ENCODE measurements at regions not wholly inside any gene's neighbourhood (a gene's known extent, or its start where the extent isn't known, plus 50 kb on each side); places are given as distances from the start of the nearest gene placed in this dataset.
"Not testable (repeated sequence)": the region's sequence is repeated elsewhere in the genome, so short reads cannot be mapped to it uniquely, and the experiment has no call there.

- Histone ChIP-seq H3K4me3 (ENCODE audit: low read depth, low read length) (no peak overlapping the region), H3K36me3 (ENCODE audit: control insufficient read depth, insufficient read depth, low read length) (no peaks in the 10 kb centered on the region), H3K27me3 (ENCODE audit: control insufficient read depth, insufficient read depth, low read length) (no peaks in the 10 kb centered on the region)
- no peak for FAIRE-seq
- TF ChIP-seq CTCF (IDR thresholded peaks at IDR 0.05; ENCODE audit: insufficient read depth, low read length, severe bottlenecking): no peak
- no peak for DNase-seq (ENCODE audit: low read depth)
Observed at GRCh38 chr4:103982454-103982853, 262.7 kb upstream of the TACR3 start.

GRCh38 chr4:103948244-103949018, 228.6 kb upstream of the TACR3 start:
- Histone ChIP-seq H3K36me3 (ENCODE audit: control insufficient read depth, insufficient read depth, low read length) (no peaks in the 10 kb centered on the region), H3K4me3 (ENCODE audit: low read depth, low read length) (no peak overlapping the region), H3K27me3 (ENCODE audit: control insufficient read depth, insufficient read depth, low read length) (no peaks in the 10 kb centered on the region)
- no peak for TF ChIP-seq CTCF (IDR thresholded peaks at IDR 0.05; ENCODE audit: insufficient read depth, low read length, severe bottlenecking)
- no peak for FAIRE-seq
- DNase-seq (ENCODE audit: low read depth): peak; percentile 35

- no peaks in the 10 kb centered on the region for H3K36me3 ChIP-seq (ENCODE audit: control insufficient read depth, insufficient read depth, low read length)
- DNase-seq (ENCODE audit: low read depth) (peak; percentile 31), FAIRE-seq (no peak)
- no peak for TF ChIP-seq CTCF (IDR thresholded peaks at IDR 0.05; ENCODE audit: insufficient read depth, low read length, severe bottlenecking)
- H3K27me3 ChIP-seq (ENCODE audit: control insufficient read depth, insufficient read depth, low read length): no peaks in the 10 kb centered on the region
- no peak overlapping the region for H3K4me3 ChIP-seq (ENCODE audit: low read depth, low read length)
Observed at GRCh38 chr4:103947617-103948016, 227.8 kb upstream of the TACR3 start.

GRCh38 chr4:103946621-103947268, 227.0 kb upstream of the TACR3 start:
- FAIRE-seq: not testable (repeated sequence)

GRCh38 chr4:103938488-103938887, 218.7 kb upstream of the TACR3 start:
- H3K4me3 ChIP-seq (ENCODE audit: low read depth, low read length): no peak overlapping the region
- TF ChIP-seq CTCF (IDR thresholded peaks at IDR 0.05; ENCODE audit: insufficient read depth, low read length, severe bottlenecking): no peak
- DNase-seq (ENCODE audit: low read depth): no peak
- H3K27me3 ChIP-seq (ENCODE audit: control insufficient read depth, insufficient read depth, low read length): no peaks in the 10 kb centered on the region
- H3K36me3 ChIP-seq (ENCODE audit: control insufficient read depth, insufficient read depth, low read length): no peaks in the 10 kb centered on the region
- FAIRE-seq: no peak

More at GRCh38 chr4:103946621-103947268, 227.0 kb upstream of the TACR3 start:
- DNase-seq (ENCODE audit: low read depth); H3K36me3 ChIP-seq (ENCODE audit: control insufficient read depth, insufficient read depth, low read length); H3K27me3 ChIP-seq (ENCODE audit: control insufficient read depth, insufficient read depth, low read length); H3K4me3 ChIP-seq (ENCODE audit: low read depth, low read length): not testable (repeated sequence)

GRCh38 chr4:103936653-103937145, 216.9 kb upstream of the TACR3 start:
- Histone ChIP-seq H3K27me3 (ENCODE audit: control insufficient read depth, insufficient read depth, low read length) (no peaks in the 10 kb centered on the region), H3K36me3 (ENCODE audit: control insufficient read depth, insufficient read depth, low read length) (no peaks in the 10 kb centered on the region), H3K4me3 (ENCODE audit: low read depth, low read length) (no peak overlapping the region)
- FAIRE-seq (no peak), DNase-seq (ENCODE audit: low read depth) (no peak)
- no peak for TF ChIP-seq CTCF (IDR thresholded peaks at IDR 0.05; ENCODE audit: insufficient read depth, low read length, severe bottlenecking)

Data from bronchial epithelial cell (primary cell).